NCI-H69 (cell line): ENCODE measurements at regions not wholly inside any gene's neighbourhood (a gene's known extent, or its start where the extent isn't known, plus 50 kb on each side); places are given as distances from the start of the nearest gene placed in this dataset.
A peak's percentile ranks its signal among the peaks of the same experiment; 100 is the strongest.

Experiments used
- DNase-seq: peaks from one replicate; lab custom pipeline; 2025; lab: John Stamatoyannopoulos, UW

DNA sequence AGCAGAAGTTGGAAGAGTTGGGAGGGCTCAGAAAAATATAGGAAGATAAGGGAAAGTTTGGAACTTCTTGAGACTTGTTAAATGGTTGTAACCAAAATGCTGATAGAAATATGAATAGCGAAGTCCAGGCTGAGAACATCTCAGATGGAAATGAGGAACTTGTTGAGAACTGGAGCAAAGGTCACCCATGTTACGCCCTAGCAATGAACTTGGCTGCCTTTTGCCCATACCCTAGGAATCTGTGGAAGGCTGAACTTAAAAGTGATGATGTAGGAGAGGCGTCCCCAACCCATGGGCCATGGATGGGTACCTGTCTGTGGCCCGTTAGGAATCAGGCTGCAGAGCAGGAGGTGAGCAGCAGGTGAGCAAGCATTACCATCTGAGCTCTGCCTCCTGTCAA is 347.8 kb downstream of the ARL4A start:
- DNase-seq: no peak

DNA sequence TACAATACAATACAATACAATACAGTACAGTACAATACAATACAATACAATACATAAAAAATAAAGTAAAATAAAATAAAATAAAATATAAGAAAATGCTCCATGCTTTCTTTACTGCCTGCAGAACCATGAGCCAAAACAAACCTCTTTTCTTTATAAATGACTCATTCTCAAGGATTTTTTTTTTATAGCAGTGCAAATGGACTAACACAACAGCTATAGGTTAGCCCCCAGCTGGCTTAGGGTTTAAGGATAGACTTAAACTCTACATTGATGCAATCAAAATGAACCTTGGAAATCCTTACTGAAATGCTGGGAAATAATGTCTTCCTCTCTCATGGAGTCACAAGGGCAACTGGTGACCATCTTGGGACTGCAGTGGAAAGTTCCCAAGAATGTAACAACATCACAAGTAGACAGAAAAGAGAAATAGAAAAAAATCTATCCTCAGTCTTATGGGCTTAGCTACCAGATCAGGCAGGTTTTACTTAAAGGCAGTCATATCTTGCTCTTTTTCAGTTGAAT is 348.9 kb downstream of the ARL4A start:
- no peak for DNase-seq

GRCh38 chr7:13037216-13037615 is 349.8 kb downstream of the ARL4A start:
- no peak for DNase-seq

- DNase-seq: no peak
Observed at GRCh38 chr7:13041368-13041988, 354.0 kb downstream of the ARL4A start.

DNA sequence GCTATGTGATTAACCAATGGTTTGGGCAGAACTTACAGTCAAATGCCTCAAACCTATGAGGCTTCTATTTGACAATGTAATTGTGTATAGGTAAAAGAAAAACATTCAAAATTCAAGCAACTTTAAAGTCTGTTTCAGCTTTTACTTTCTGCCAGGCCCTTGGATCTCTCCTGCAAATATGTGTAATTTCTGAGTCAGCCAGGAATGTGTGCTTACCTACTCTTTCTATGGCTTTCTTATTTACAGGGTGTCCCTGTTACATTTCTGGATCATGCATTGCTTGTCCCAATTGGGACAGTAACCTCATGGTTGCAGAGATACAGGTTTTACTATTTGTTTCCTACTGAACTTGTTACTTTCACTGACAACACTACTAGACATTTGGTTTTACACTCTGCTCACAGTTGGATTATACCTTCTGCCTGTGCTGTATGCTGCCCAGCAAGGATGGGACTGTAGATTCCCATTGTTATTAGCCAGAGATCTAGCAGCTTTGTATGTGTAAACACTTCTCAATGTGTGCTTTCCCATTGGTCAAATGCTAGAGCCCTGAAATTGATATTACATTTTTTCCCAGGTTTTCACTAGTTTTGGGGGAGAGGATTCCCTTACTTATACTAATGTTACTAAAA is 355.3 kb downstream of the ARL4A start:
- DNase-seq: no peak

GRCh38 chr7:13044309-13044708 is 356.9 kb downstream of the ARL4A start:
- peak; percentile 27 for DNase-seq

- no peak for DNase-seq
Observed at GRCh38 chr7:13047061-13047460, 359.6 kb downstream of the ARL4A start.

- DNase-seq: no peak
Observed at GRCh38 chr7:13049946-13050345, 362.5 kb downstream of the ARL4A start.

- peak; percentile 24 for DNase-seq
Observed at GRCh38 chr7:13050703-13051102, 363.3 kb downstream of the ARL4A start.

- DNase-seq: peak; percentile 33
Observed at GRCh38 chr7:13055732-13056368, 368.4 kb downstream of the ARL4A start.

- no peak for DNase-seq
Observed at GRCh38 chr7:13057462-13058200, 370.2 kb downstream of the ARL4A start.

DNA sequence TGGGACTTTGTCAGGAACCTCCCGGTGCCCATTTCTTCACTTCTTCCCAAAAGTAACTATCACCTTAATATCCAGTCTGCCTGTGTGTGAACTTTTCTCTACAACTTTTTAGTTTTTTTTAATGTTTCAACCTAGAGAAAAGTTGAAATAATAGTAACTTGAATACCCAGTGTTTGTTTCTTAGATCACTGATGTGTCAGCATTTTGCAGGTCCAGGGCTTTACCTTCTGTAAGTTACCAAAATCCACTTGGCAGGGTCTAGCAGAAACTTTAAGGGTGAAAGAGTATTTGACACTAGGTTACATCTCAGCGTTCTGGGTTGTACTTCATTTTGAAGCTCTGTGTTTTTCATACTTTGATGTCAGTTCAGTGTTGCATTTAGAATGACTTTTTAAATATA is 372.7 kb downstream of the ARL4A start:
- DNase-seq: no peak

- DNase-seq: no peak
Observed at GRCh38 chr7:13061115-13061514, 373.7 kb downstream of the ARL4A start.

- no peak for DNase-seq
Observed at GRCh38 chr7:13062631-13063030, 375.2 kb downstream of the ARL4A start.

DNA sequence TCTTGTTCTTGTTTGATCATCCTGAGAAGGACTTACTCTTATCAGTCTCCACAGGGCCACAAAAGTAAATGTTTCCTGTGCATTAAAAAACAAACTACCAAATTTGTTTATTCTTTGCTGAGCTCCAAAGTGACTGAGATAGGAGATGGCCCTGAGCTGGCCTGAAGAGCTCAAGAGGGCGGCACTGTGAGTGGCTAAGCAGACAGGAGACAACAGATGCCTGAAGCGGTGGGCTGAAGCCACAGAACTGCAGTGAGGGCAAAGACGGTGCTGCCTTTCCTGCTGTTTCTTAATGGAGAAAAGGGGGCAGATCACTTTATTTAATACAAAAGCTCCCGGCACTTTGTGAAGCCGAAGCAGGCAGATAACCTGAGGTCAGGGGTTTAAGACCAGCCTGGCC is 379.6 kb downstream of the ARL4A start:
- DNase-seq: no peak

- no peak for DNase-seq
Observed at GRCh38 chr7:13068032-13068431, 380.6 kb downstream of the ARL4A start.

DNA sequence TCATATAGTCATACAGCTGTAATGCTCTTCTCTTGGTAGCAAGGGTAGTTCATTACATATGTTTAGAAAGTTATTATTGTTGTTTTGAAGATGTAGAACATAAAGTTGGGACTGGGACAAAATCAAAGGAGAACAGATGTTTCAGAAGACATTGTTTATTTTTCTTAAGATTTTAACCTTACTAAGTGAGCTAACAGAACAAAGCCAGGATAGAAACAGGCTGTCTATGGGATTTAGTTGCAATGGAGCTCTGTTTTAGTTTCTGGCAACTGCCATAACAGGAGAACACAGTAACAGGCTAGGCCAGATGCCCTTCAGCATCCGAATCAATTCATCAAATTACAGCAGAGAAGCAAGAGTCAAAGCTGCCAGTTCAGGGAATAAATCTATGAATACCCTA is 382.4 kb downstream of the ARL4A start:
- DNase-seq: no peak

GRCh38 chr7:13072014-13072413 is 384.6 kb downstream of the ARL4A start:
- DNase-seq: peak; percentile 19

- no peak for DNase-seq
Observed at GRCh38 chr7:13077466-13077865, 390.0 kb downstream of the ARL4A start.

- DNase-seq: no peak
Observed at GRCh38 chr7:13078105-13078504, 390.7 kb downstream of the ARL4A start.

- DNase-seq: no peak
Observed at GRCh38 chr7:13090959-13091358, 403.5 kb downstream of the ARL4A start.

DNA sequence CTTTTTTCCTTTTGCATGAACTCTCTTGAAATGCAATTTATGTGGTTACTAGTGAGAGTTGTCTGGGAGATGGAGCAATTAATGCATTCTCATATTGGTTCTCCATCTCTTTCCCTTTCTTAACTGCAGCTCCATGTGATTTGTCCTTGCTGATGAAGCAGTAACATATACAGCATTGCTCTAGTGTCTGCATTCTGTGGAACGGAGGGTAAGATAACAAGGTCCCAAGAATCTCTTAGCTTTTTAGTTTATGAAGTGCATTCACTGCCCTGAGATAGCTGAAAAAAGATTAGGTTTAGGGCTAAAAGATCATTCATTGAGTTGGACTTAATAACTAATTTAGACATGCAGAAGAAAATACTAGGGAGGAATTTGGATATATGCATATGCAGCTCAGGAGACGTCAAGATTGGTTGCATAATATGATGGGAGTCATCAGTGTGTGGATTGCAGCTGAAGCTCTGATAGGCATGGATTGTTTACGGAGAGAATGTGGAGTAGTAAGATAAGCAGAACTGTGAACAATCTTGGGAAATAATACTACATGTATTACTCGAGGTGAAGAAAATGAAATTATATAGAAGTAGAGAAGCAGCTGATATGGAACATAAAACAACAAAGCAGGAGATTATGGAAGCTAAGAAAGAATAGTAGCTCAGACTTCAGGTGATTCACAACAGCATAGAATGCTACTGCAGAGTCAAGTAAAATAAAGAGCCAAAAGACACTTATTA is 404.7 kb downstream of the ARL4A start:
- no peak for DNase-seq
